ENCODE measurements at regions not wholly inside any gene's neighbourhood (a gene's known extent, or its start where the extent isn't known, plus 50 kb on each side); places are given as distances from the start of the nearest gene placed in this dataset.

DNA sequence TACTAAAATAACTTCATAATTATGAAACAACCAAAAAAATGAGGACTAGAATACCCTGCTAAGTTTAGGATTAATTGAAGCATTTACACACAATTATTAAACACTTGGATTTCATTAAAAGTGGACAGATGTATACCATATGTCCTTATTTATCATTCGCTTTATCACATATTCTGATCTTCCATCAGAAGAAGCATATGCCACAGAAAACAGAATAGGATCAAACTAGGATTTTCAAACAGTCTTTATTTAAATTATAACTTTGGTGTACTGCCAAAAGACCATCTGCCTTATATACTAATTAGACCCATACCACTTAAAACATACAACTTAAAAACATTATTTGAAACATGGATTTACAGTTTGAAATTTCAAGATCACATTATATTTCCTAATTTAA is 727.1 kb upstream of the KLHL1 start:
- Histone ChIP-seq H3K4me1 (ENCODE audit: control insufficient read depth, insufficient read depth, low read depth, low read length) (no peaks in the 10 kb centered on the region), H3K36me3 (ENCODE audit: control insufficient read depth in 1 of 2, insufficient read depth in 2 of 2, low read depth in 1 of 2, low read length in 2 of 2) (no peaks in the 10 kb centered on the region), H4K91ac (ENCODE audit: low read length) (no peak overlapping the region), H3K9ac (ENCODE audit: low read length) (no peak overlapping the region), H3K4me2 (ENCODE audit: low read length, poor library complexity, severe bottlenecking) (no peak overlapping the region), H3K18ac (ENCODE audit: low read depth in 1 of 2, low read length in 2 of 2) (no peak overlapping the region), H3K4ac (ENCODE audit: low read depth in 1 of 2, low read length in 2 of 2) (no peak overlapping the region), H3K14ac (ENCODE audit: low read length in 2 of 2) (no peak overlapping the region), H3K9me3 (ENCODE audit: control insufficient read depth, low read length) (no peaks in the 10 kb centered on the region), H3K27ac (ENCODE audit: low read length, poor library complexity, severe bottlenecking) (no peak overlapping the region), H3K4me3 (ENCODE audit: insufficient read depth in 1 of 2, low read depth in 1 of 2, low read length in 2 of 2) (no peak overlapping the region), H2AK5ac (ENCODE audit: low read length, severe bottlenecking) (no peak overlapping the region), H2BK12ac (ENCODE audit: low read length in 2 of 2) (no peak overlapping the region), H3K23ac (ENCODE audit: low read length in 2 of 2) (no peak overlapping the region), H2AFZ (ENCODE audit: low read depth, low read length) (no peak overlapping the region), H3K79me1 (replicated peaks; ENCODE audit: low read length, poor library complexity, severe bottlenecking) (no peaks in the 10 kb centered on the region), H2BK15ac (ENCODE audit: low read depth, poor library complexity, severe bottlenecking) (no peak overlapping the region), H2BK120ac (ENCODE audit: low read depth, low read length) (no peak overlapping the region), H4K8ac (ENCODE audit: low read length) (no peak overlapping the region), H3K27me3 (ENCODE audit: control insufficient read depth in 1 of 2, insufficient read depth in 1 of 2, low read length in 2 of 2) (no peaks in the 10 kb centered on the region), H2BK5ac (ENCODE audit: low read depth, low read length, poor library complexity, severe bottlenecking) (no peak overlapping the region)
- no peak for DNase-seq
- no CpG with 5 or more reads among the region's 1 CpG for WGBS

DNA sequence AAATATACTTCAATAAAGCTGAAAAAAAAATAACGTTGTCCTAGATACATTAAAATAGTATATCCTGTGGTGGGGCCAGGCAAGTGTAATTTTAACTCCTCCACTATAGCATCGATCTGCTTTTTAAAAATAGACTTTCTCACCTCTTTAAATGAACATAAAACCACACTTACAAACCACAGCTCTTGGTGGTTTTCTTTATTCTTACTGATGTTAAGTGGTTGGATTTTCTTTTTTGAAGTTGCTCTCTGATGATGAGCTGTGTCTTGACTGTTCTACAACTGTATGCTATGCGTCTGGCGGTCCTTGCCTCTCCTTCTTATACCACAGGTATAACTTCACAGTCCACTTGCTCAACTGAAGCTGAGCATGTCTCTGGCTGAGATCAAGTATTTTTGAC is 721.5 kb upstream of the KLHL1 start:
- H3K27me3 ChIP-seq (ENCODE audit: control insufficient read depth in 1 of 2, insufficient read depth in 1 of 2, low read length in 2 of 2), result no peaks in the 10 kb centered on the region
- H2AK5ac ChIP-seq (ENCODE audit: low read length, severe bottlenecking), result no peak overlapping the region
- no peak overlapping the region for H3K9ac ChIP-seq (ENCODE audit: low read length)
- H2BK120ac ChIP-seq (ENCODE audit: low read depth, low read length), result no peak overlapping the region
- no peak overlapping the region for H2BK15ac ChIP-seq (ENCODE audit: low read depth, poor library complexity, severe bottlenecking)
- H3K18ac ChIP-seq (ENCODE audit: low read depth in 1 of 2, low read length in 2 of 2), result no peak overlapping the region
- WGBS, result no CpG with 5 or more reads among the region's 4 CpGs
- H4K8ac ChIP-seq (ENCODE audit: low read length), result no peak overlapping the region
- H3K4ac ChIP-seq (ENCODE audit: low read depth in 1 of 2, low read length in 2 of 2), result no peak overlapping the region
- no peak overlapping the region for H3K4me2 ChIP-seq (ENCODE audit: low read length, poor library complexity, severe bottlenecking)
- no peak overlapping the region for H3K27ac ChIP-seq (ENCODE audit: low read length, poor library complexity, severe bottlenecking)
- H2BK5ac ChIP-seq (ENCODE audit: low read depth, low read length, poor library complexity, severe bottlenecking), result no peak overlapping the region
- no peak overlapping the region for H4K91ac ChIP-seq (ENCODE audit: low read length)
- H3K4me3 ChIP-seq (ENCODE audit: insufficient read depth in 1 of 2, low read depth in 1 of 2, low read length in 2 of 2), result no peak overlapping the region
- no peak overlapping the region for H2BK12ac ChIP-seq (ENCODE audit: low read length in 2 of 2)
- no peak overlapping the region for H2AFZ ChIP-seq (ENCODE audit: low read depth, low read length)
- H3K79me1 ChIP-seq (replicated peaks; ENCODE audit: low read length, poor library complexity, severe bottlenecking), result no peaks in the 10 kb centered on the region
- H3K23ac ChIP-seq (ENCODE audit: low read length in 2 of 2), result no peak overlapping the region
- no peak overlapping the region for H3K14ac ChIP-seq (ENCODE audit: low read length in 2 of 2)
- no peaks in the 10 kb centered on the region for H3K9me3 ChIP-seq (ENCODE audit: control insufficient read depth, low read length)
- no peak for DNase-seq
- no peaks in the 10 kb centered on the region for H3K4me1 ChIP-seq (ENCODE audit: control insufficient read depth, insufficient read depth, low read depth, low read length)
- H3K36me3 ChIP-seq (ENCODE audit: control insufficient read depth in 1 of 2, insufficient read depth in 2 of 2, low read depth in 1 of 2, low read length in 2 of 2), result no peaks in the 10 kb centered on the region

DNA sequence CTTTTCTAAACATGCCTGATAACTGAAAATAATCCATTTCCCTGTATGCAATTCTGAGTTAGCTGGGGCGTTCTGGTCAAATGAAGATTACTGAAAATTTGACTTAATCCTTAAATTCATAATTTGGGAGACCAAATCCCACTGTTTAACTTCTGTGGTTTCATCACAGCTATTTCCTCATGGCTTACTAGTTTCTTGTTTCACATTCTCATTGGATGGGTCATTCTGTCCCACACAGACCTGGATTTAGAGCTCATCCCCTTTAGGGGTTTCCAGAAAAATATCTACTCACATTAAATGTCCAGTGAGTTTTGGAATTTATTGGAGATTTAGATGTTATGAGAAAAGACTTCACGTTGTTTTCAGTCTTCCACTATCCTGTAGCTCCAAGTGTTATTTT is 709.3 kb upstream of the KLHL1 start:
- no peak overlapping the region for H2BK12ac ChIP-seq (ENCODE audit: low read length in 2 of 2)
- no peaks in the 10 kb centered on the region for H3K36me3 ChIP-seq (ENCODE audit: control insufficient read depth in 1 of 2, insufficient read depth in 2 of 2, low read depth in 1 of 2, low read length in 2 of 2)
- peak; percentile 56 for DNase-seq
- no peak overlapping the region for H3K9ac ChIP-seq (ENCODE audit: low read length)
- no peak overlapping the region for H4K91ac ChIP-seq (ENCODE audit: low read length)
- no peaks in the 10 kb centered on the region for H3K27me3 ChIP-seq (ENCODE audit: control insufficient read depth in 1 of 2, insufficient read depth in 1 of 2, low read length in 2 of 2)
- H3K79me1 ChIP-seq (replicated peaks; ENCODE audit: low read length, poor library complexity, severe bottlenecking), result no peaks in the 10 kb centered on the region
- H3K4ac ChIP-seq (ENCODE audit: low read depth in 1 of 2, low read length in 2 of 2), result no peak overlapping the region
- H3K27ac ChIP-seq (ENCODE audit: low read length, poor library complexity, severe bottlenecking), result no peak overlapping the region
- no peaks in the 10 kb centered on the region for H3K4me1 ChIP-seq (ENCODE audit: control insufficient read depth, insufficient read depth, low read depth, low read length)
- H2BK120ac ChIP-seq (ENCODE audit: low read depth, low read length), result no peak overlapping the region
- WGBS, result 100% methylated on average over 1 of the region's 2 CpGs
- H3K4me2 ChIP-seq (ENCODE audit: low read length, poor library complexity, severe bottlenecking), result no peak overlapping the region
- H2AFZ ChIP-seq (ENCODE audit: low read depth, low read length), result no peak overlapping the region
- H2AK5ac ChIP-seq (ENCODE audit: low read length, severe bottlenecking), result no peak overlapping the region
- no peak overlapping the region for H3K14ac ChIP-seq (ENCODE audit: low read length in 2 of 2)
- H2BK5ac ChIP-seq (ENCODE audit: low read depth, low read length, poor library complexity, severe bottlenecking), result no peak overlapping the region
- H3K18ac ChIP-seq (ENCODE audit: low read depth in 1 of 2, low read length in 2 of 2), result no peak overlapping the region
- no peak overlapping the region for H3K4me3 ChIP-seq (ENCODE audit: insufficient read depth in 1 of 2, low read depth in 1 of 2, low read length in 2 of 2)
- H4K8ac ChIP-seq (ENCODE audit: low read length), result no peak overlapping the region
- H3K9me3 ChIP-seq (ENCODE audit: control insufficient read depth, low read length), result no peaks in the 10 kb centered on the region
- H3K23ac ChIP-seq (ENCODE audit: low read length in 2 of 2), result no peak overlapping the region
- H2BK15ac ChIP-seq (ENCODE audit: low read depth, poor library complexity, severe bottlenecking), result no peak overlapping the region

DNA sequence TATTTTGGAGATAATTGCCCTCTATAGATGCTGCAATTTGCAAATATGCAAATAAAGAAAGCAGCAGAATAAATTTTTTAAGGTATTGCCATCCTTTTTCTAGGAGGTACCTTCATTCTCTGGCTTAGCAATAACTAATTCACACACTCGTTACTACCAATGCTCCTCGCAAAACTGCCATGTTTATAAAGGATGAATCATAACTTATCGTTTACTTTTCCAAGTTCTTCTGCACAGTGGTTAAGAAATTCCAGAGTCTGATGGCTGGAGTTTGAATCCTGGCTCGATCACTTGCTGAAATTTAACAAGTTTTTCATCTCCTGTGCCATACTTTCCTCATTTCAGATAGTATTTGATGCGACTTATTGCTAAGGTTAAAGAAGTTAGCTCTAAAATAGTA is 708.6 kb upstream of the KLHL1 start:
- Histone ChIP-seq H3K36me3 (ENCODE audit: control insufficient read depth in 1 of 2, insufficient read depth in 2 of 2, low read depth in 1 of 2, low read length in 2 of 2) (no peaks in the 10 kb centered on the region), H4K8ac (ENCODE audit: low read length) (no peak overlapping the region), H2BK120ac (ENCODE audit: low read depth, low read length) (no peak overlapping the region), H3K4ac (ENCODE audit: low read depth in 1 of 2, low read length in 2 of 2) (no peak overlapping the region), H3K14ac (ENCODE audit: low read length in 2 of 2) (no peak overlapping the region), H3K9me3 (ENCODE audit: control insufficient read depth, low read length) (no peaks in the 10 kb centered on the region), H2AFZ (ENCODE audit: low read depth, low read length) (no peak overlapping the region), H3K18ac (ENCODE audit: low read depth in 1 of 2, low read length in 2 of 2) (no peak overlapping the region), H3K4me1 (ENCODE audit: control insufficient read depth, insufficient read depth, low read depth, low read length) (no peaks in the 10 kb centered on the region), H3K79me1 (replicated peaks; ENCODE audit: low read length, poor library complexity, severe bottlenecking) (no peaks in the 10 kb centered on the region), H3K23ac (ENCODE audit: low read length in 2 of 2) (no peak overlapping the region), H3K4me2 (ENCODE audit: low read length, poor library complexity, severe bottlenecking) (no peak overlapping the region), H2AK5ac (ENCODE audit: low read length, severe bottlenecking) (no peak overlapping the region), H3K27me3 (ENCODE audit: control insufficient read depth in 1 of 2, insufficient read depth in 1 of 2, low read length in 2 of 2) (no peaks in the 10 kb centered on the region), H3K27ac (ENCODE audit: low read length, poor library complexity, severe bottlenecking) (no peak overlapping the region), H2BK12ac (ENCODE audit: low read length in 2 of 2) (no peak overlapping the region), H3K4me3 (ENCODE audit: insufficient read depth in 1 of 2, low read depth in 1 of 2, low read length in 2 of 2) (no peak overlapping the region), H2BK5ac (ENCODE audit: low read depth, low read length, poor library complexity, severe bottlenecking) (no peak overlapping the region), H4K91ac (ENCODE audit: low read length) (no peak overlapping the region), H3K9ac (ENCODE audit: low read length) (no peak overlapping the region), H2BK15ac (ENCODE audit: low read depth, poor library complexity, severe bottlenecking) (no peak overlapping the region)
- DNase-seq, result peak; percentile 47
- 40% methylated on average over 4 of the region's 5 CpGs for WGBS
